SK-N-SH treated with all-trans-retinoic acid at 6 μM for 48 hours (cell line): ENCODE measurements at regions not wholly inside any gene's neighbourhood (a gene's known extent, or its start where the extent isn't known, plus 50 kb on each side); places are given as distances from the start of the nearest gene placed in this dataset.

Experiments
- ARNTL ChIP-seq: fragments of 450-650 bp; formaldehyde crosslinking; IDR thresholded peaks from 2 replicates; pipeline ENCODE4 v1.5.0; 2020; ENCODE audit warnings: low read depth, mild to moderate bottlenecking, moderate library complexity, borderline replicate concordance
- BACH2 ChIP-seq: fragments of 250-450 bp; sonication (Bioruptor Pico); IDR thresholded peaks from 2 replicates; pipeline ENCODE4 v1.9.0; 2021; ENCODE audit warnings: mild to moderate bottlenecking, borderline replicate concordance
- CSRNP3 ChIP-seq: fragments of 250-450 bp; sonication (Bioruptor Pico); IDR thresholded peaks from 2 replicates; pipeline ENCODE4 v1.5.1; 2021; ENCODE audit warnings: mild to moderate bottlenecking, moderate library complexity
- OSR1 ChIP-seq: fragments of 250-450 bp; sonication (Bioruptor Pico); IDR thresholded peaks from 2 replicates; pipeline ENCODE4 v1.8.0; 2022; ENCODE audit warnings: moderate library complexity, mild to moderate bottlenecking, inconsistent platforms
- PATZ1 ChIP-seq: fragments of 250-450 bp; sonication (Bioruptor Pico); IDR thresholded peaks from 2 replicates; pipeline ENCODE4 v1.8.0; 2020; ENCODE audit warnings: mild to moderate bottlenecking, moderate library complexity, borderline replicate concordance
- TCF4 ChIP-seq: fragments of 250-450 bp; sonication (Bioruptor Pico); IDR thresholded peaks from 2 replicates; pipeline ENCODE4 v1.8.0; 2021; ENCODE audit warnings: mild to moderate bottlenecking, moderate library complexity, borderline replicate concordance
- ZFP3 ChIP-seq: fragments of 250-450 bp; sonication (Bioruptor Pico); IDR thresholded peaks from 2 replicates; pipeline ENCODE4 v1.5.0; 2020; ENCODE audit warnings: mild to moderate bottlenecking, moderate library complexity
- ZNF565 ChIP-seq: fragments of 450-650 bp; formaldehyde crosslinking; conservative IDR thresholded peaks from 2 replicates; pipeline ENCODE4 v1.5.0; 2020; ENCODE audit warnings: low read depth, mild to moderate bottlenecking, moderate library complexity

- TF ChIP-seq ZFP3 (no peak), CSRNP3 (no peak), OSR1 (CRISPR knock-in tag) (no peak), ARNTL (no peak), BACH2 (CRISPR knock-in tag) (no peak), TCF4 (CRISPR knock-in tag) (no peak), ZNF565 (no peak), PATZ1 (no peak)
Observed at GRCh38 chr5:17333755-17334154, 116.3 kb downstream of the BASP1 start.
